Osteocyte (in vitro differentiated cells): ENCODE measurements at regions not wholly inside any gene's neighbourhood (a gene's known extent, or its start where the extent isn't known, plus 50 kb on each side); places are given as distances from the start of the nearest gene placed in this dataset.

Experiments used
- DNase-seq: peaks from one replicate; pipeline ENCODE4 v3.0.0; 2021; ENCODE audit warnings: mixed read lengths; ENCODE audit not compliant: unreplicated experiment; ENCODE audit errors: extremely low spot score
- H3K27ac Mint-ChIP-seq: one replicate; pipeline ENCODE4 v1.8.0; 2021; ENCODE audit warnings: mild to moderate bottlenecking, mixed read lengths; ENCODE audit not compliant: unreplicated experiment
- H3K27me3 Mint-ChIP-seq: one replicate; pipeline ENCODE4 v1.8.0; 2021; ENCODE audit warnings: mixed read lengths; ENCODE audit not compliant: unreplicated experiment
- H3K36me3 Mint-ChIP-seq: one replicate; pipeline ENCODE4 v1.8.0; 2021; ENCODE audit warnings: mixed read lengths; ENCODE audit not compliant: unreplicated experiment
- H3K4me1 Mint-ChIP-seq: one replicate; pipeline ENCODE4 v1.8.0; 2021; ENCODE audit warnings: mixed read lengths; ENCODE audit not compliant: unreplicated experiment
- H3K4me3 Mint-ChIP-seq: one replicate; pipeline ENCODE4 v1.8.0; 2021; ENCODE audit warnings: mild to moderate bottlenecking, moderate library complexity, mixed read lengths; ENCODE audit not compliant: unreplicated experiment
- H3K9me3 Mint-ChIP-seq: one replicate; pipeline ENCODE4 v1.8.0; 2021; ENCODE audit warnings: mixed read lengths; ENCODE audit not compliant: unreplicated experiment
- TF ChIP-seq, protein P1 (sequence below): fragments of 200-600 bp; sonication (generic); IDR thresholded peaks from 2 replicates; pipeline ENCODE4 v1.5.0; 2021; ENCODE audit warnings: antibody characterized with exemption, mild to moderate bottlenecking, moderate library complexity

DNA sequence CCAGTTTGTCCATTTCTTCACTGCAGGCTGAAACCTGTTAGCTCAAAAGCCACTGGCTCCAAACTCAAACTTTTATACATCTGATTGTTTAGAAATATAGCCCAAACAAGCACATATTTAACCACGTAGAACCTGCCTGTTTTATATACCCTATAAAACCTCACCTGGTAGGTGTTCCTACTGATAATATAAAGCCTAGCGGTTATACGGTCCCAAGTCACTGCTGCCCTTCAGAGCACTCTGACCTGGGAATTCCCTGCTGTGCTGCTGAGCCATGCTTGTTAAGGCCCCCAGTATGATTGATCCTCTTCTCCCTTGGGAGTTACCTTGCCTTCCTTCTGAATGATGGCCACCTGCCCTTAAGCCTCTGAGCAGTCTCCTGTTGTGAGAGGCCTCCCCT, 432.8 kb upstream of the LCORL start:
- no peaks in the 10 kb centered on the region for H3K4me1 Mint-ChIP-seq

DNA sequence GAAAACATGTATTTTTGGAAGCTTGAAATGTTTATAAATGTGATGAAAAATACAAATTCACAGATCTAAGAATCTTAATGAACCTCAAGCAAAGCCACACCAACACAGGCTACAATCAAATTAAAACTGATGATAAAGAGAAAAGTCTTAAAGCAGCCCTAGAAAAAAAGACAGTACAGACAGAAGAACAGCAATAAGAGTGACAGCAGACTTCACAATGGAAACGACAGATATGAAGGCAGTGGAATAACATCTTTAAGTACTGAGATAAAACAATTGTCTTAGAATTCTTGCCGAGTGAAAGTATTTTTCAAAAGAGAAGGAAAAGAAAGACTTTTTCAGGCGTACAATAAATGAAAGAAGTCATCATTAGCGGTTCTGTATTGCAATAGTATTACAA, 423.6 kb upstream of the LCORL start:
- H3K9me3 Mint-ChIP-seq = peaks cover 18% of the 10 kb centered on the region
- H3K4me1 Mint-ChIP-seq = no peaks in the 10 kb centered on the region
- TF ChIP-seq, protein P1, sequence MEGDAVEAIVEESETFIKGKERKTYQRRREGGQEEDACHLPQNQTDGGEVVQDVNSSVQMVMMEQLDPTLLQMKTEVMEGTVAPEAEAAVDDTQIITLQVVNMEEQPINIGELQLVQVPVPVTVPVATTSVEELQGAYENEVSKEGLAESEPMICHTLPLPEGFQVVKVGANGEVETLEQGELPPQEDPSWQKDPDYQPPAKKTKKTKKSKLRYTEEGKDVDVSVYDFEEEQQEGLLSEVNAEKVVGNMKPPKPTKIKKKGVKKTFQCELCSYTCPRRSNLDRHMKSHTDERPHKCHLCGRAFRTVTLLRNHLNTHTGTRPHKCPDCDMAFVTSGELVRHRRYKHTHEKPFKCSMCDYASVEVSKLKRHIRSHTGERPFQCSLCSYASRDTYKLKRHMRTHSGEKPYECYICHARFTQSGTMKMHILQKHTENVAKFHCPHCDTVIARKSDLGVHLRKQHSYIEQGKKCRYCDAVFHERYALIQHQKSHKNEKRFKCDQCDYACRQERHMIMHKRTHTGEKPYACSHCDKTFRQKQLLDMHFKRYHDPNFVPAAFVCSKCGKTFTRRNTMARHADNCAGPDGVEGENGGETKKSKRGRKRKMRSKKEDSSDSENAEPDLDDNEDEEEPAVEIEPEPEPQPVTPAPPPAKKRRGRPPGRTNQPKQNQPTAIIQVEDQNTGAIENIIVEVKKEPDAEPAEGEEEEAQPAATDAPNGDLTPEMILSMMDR = no peak
- no peak for DNase-seq
- no peaks in the 10 kb centered on the region for H3K36me3 Mint-ChIP-seq
- H3K27ac Mint-ChIP-seq = no peak overlapping the region
- no peaks in the 10 kb centered on the region for H3K27me3 Mint-ChIP-seq
- H3K4me3 Mint-ChIP-seq = no peak overlapping the region

More for the DNA sequence above, 432.8 kb upstream of the LCORL start:
- no peak overlapping the region for H3K4me3 Mint-ChIP-seq
- peaks cover 5% of the 10 kb centered on the region for H3K9me3 Mint-ChIP-seq
- TF ChIP-seq, protein P1 = no peak
- no peaks in the 10 kb centered on the region for H3K36me3 Mint-ChIP-seq
- no peak for DNase-seq
- no peak overlapping the region for H3K27ac Mint-ChIP-seq
- H3K27me3 Mint-ChIP-seq = no peaks in the 10 kb centered on the region

DNA sequence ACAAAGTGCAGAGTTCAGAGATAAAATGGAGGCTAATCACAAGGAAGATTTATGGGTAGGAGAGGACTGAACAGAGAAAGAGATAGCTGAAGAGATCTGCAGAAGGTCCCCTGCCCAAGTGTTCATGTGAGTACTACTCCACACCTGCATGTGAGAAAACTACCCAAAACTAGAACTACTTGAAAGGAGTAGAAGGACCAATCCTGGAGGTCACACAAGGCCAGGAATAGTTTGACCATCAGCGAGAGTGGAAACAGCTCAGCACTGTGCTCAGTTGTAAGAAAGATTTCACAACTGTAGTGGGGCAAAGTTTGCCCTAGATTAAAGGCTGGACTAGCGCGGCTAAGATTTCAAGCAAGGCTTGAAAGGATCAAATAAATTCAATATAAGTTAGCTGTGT, 422.7 kb upstream of the LCORL start:
- Mint-ChIP-seq H3K36me3 (no peaks in the 10 kb centered on the region), H3K27me3 (no peaks in the 10 kb centered on the region), H3K9me3 (peaks cover 18% of the 10 kb centered on the region), H3K4me1 (no peaks in the 10 kb centered on the region), H3K27ac (no peak overlapping the region), H3K4me3 (no peak overlapping the region)
- TF ChIP-seq, protein P1 = no peak
- DNase-seq = no peak

- H3K27me3 Mint-ChIP-seq = no peaks in the 10 kb centered on the region
- H3K27ac Mint-ChIP-seq = no peak overlapping the region
- H3K4me1 Mint-ChIP-seq = no peaks in the 10 kb centered on the region
- H3K4me3 Mint-ChIP-seq = no peak overlapping the region
- TF ChIP-seq, protein P1 = no peak
- H3K36me3 Mint-ChIP-seq = no peaks in the 10 kb centered on the region
- peaks cover 18% of the 10 kb centered on the region for H3K9me3 Mint-ChIP-seq
- DNase-seq = no peak
Measured at GRCh38 chr4:18442957-18443356, 421.4 kb upstream of the LCORL start.

- DNase-seq = no peak
- H3K36me3 Mint-ChIP-seq = no peaks in the 10 kb centered on the region
- TF ChIP-seq, protein P1 = no peak
- H3K27me3 Mint-ChIP-seq = no peaks in the 10 kb centered on the region
- no peaks in the 10 kb centered on the region for H3K4me1 Mint-ChIP-seq
- no peak overlapping the region for H3K4me3 Mint-ChIP-seq
- H3K9me3 Mint-ChIP-seq = peaks cover 18% of the 10 kb centered on the region
- no peak overlapping the region for H3K27ac Mint-ChIP-seq
Measured at GRCh38 chr4:18441676-18442075, 420.1 kb upstream of the LCORL start.
